A673 (cell line): ENCODE measurements at regions not wholly inside any gene's neighbourhood (a gene's known extent, or its start where the extent isn't known, plus 50 kb on each side); places are given as distances from the start of the nearest gene placed in this dataset.

Experiments
- BruUV-seq: library from RNA; stranded (reverse); fragments of 400-500 nt; replicated peaks from 2 replicates; lab custom pipeline; 2021; lab: Mats Ljungman, UMichigan
- CTCF ChIA-PET: fragments of 300-600 bp; sonication (Branson Sonifier 250); formaldehyde crosslinking; loops from one replicate; lab custom pipeline; 2022; ENCODE audit warnings: antibody characterized with exemption; lab: Charles Lee
- POLR2A ChIA-PET: fragments of 300-600 bp; sonication (Branson Sonifier 250); formaldehyde crosslinking; loops from one replicate; lab custom pipeline; 2022; ENCODE audit warnings: antibody characterized with exemption; ENCODE audit not compliant: low non-redundant PET; lab: Charles Lee
- DNase-seq: peaks from one replicate; pipeline ENCODE4 v3.0.0-alpha.2; 2015; ENCODE audit warnings: low spot score
- H3K27ac ChIP-seq: fragments of 200-600 bp; sonication (generic); 2 replicates; pipeline ENCODE4 v1.5.1; 2016; ENCODE audit warnings: mixed run types, low read depth, mild to moderate bottlenecking, mixed read lengths, antibody characterized with exemption, low read length; ENCODE audit not compliant: poor library complexity, severe bottlenecking
- H3K27me3 ChIP-seq: fragments of 200-600 bp; sonication (generic); replicated peaks from 2 replicates; pipeline ENCODE4 v1.6.1; 2017; ENCODE audit warnings: mixed run types, low read depth, mild to moderate bottlenecking, mixed read lengths, antibody characterized with exemption, low read length; ENCODE audit not compliant: insufficient read depth, poor library complexity
- H3K36me3 ChIP-seq: fragments of 200-600 bp; sonication (generic); 2 replicates; pipeline ENCODE4 v1.6.1; 2016; ENCODE audit warnings: mixed run types, mild to moderate bottlenecking, mixed read lengths, antibody characterized with exemption, low read length; ENCODE audit not compliant: insufficient read depth, poor library complexity, severe bottlenecking
- H3K4me1 ChIP-seq: fragments of 200-600 bp; sonication (generic); 2 replicates; pipeline ENCODE4 v1.6.1; 2017; ENCODE audit warnings: mixed run types, mild to moderate bottlenecking, mixed read lengths, antibody characterized with exemption, low read length; ENCODE audit not compliant: insufficient read depth, poor library complexity, severe bottlenecking
- H3K4me3 ChIP-seq: fragments of 200-600 bp; sonication (generic); 2 replicates; pipeline ENCODE4 v1.5.1; 2016; ENCODE audit warnings: low read depth, mixed run types, mild to moderate bottlenecking, mixed read lengths, low read length; ENCODE audit not compliant: poor library complexity, severe bottlenecking
- H3K9me3 ChIP-seq: fragments of 200-600 bp; sonication (generic); 2 replicates; pipeline ENCODE4 v1.6.1; 2016; ENCODE audit warnings: mixed run types, low read depth, mild to moderate bottlenecking, mixed read lengths, antibody characterized with exemption, low read length; ENCODE audit not compliant: poor library complexity, severe bottlenecking
- EZH2 ChIP-seq: fragments of 200-600 bp; sonication (generic); IDR thresholded peaks from 2 replicates; pipeline ENCODE4 v1.6.1; 2017; ENCODE audit warnings: borderline replicate concordance, low read depth, mild to moderate bottlenecking, mixed read lengths, antibody characterized with exemption, low read length; ENCODE audit not compliant: poor library complexity, severe bottlenecking
- intact Hi-C: fragments of 100-400 bp; cut with micrococcal nuclease; formaldehyde crosslinking; loops from one replicate; pipeline ENCODE4 v1.10.0; 2022; ENCODE audit not compliant: unreplicated experiment
- TF ChIP-seq, protein P1 (sequence below): fragments of 300-800, 200-600 bp; sonication (generic); conservative IDR thresholded peaks from 2 replicates; pipeline ENCODE4 v1.5.1; 2017; ENCODE audit warnings: low read depth, mild to moderate bottlenecking, antibody characterized with exemption, low read length, moderate library complexity, mixed read lengths

GRCh38 chr9:115263371-115264075, 145.6 kb upstream of the TNC start:
- Histone ChIP-seq H3K27ac (no peak overlapping the region), H3K4me3 (no peak overlapping the region), H3K27me3 (no peaks in the 10 kb centered on the region), H3K36me3 (no peaks in the 10 kb centered on the region), H3K4me1 (peaks cover 13% of the 10 kb centered on the region), H3K9me3 (no peaks in the 10 kb centered on the region)
- no peak for DNase-seq
- no TSS peak for BruUV-seq
- TF ChIP-seq, protein P1, sequence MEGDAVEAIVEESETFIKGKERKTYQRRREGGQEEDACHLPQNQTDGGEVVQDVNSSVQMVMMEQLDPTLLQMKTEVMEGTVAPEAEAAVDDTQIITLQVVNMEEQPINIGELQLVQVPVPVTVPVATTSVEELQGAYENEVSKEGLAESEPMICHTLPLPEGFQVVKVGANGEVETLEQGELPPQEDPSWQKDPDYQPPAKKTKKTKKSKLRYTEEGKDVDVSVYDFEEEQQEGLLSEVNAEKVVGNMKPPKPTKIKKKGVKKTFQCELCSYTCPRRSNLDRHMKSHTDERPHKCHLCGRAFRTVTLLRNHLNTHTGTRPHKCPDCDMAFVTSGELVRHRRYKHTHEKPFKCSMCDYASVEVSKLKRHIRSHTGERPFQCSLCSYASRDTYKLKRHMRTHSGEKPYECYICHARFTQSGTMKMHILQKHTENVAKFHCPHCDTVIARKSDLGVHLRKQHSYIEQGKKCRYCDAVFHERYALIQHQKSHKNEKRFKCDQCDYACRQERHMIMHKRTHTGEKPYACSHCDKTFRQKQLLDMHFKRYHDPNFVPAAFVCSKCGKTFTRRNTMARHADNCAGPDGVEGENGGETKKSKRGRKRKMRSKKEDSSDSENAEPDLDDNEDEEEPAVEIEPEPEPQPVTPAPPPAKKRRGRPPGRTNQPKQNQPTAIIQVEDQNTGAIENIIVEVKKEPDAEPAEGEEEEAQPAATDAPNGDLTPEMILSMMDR = no peak
- TF ChIP-seq EZH2 = no peak
- intact Hi-C loops = no loop called here
- POLR2A ChIA-PET = interaction anchor here (0.8 kb wide), 1 partner anchor 554 kb away, joined by 3 read pairs; no protein-coding TSS in a partner anchor
- CTCF ChIA-PET = no interaction called here

- TF ChIP-seq, protein P1 = no peak
- TF ChIP-seq EZH2 = no peak
- no peak overlapping the region for H3K4me3 ChIP-seq
- ChIA-PET CTCF (no interaction called here), POLR2A (no interaction called here)
- no peak for DNase-seq
- no TSS peak for BruUV-seq
- no peaks in the 10 kb centered on the region for H3K36me3 ChIP-seq
- no peaks in the 10 kb centered on the region for H3K27me3 ChIP-seq
- intact Hi-C loops = no loop called here
- H3K27ac ChIP-seq = no peak overlapping the region
- peaks cover 13% of the 10 kb centered on the region for H3K4me1 ChIP-seq
- no peaks in the 10 kb centered on the region for H3K9me3 ChIP-seq
These were observed 146.4 kb upstream of the TNC start for GRCh38 chr9:115264313-115264712.

- Histone ChIP-seq H3K27me3 (no peaks in the 10 kb centered on the region), H3K27ac (no peak overlapping the region), H3K4me3 (no peak overlapping the region), H3K9me3 (no peaks in the 10 kb centered on the region), H3K36me3 (no peaks in the 10 kb centered on the region), H3K4me1 (peaks cover 6% of the 10 kb centered on the region)
- peak; percentile 30 for DNase-seq
- BruUV-seq = no TSS peak
- POLR2A ChIA-PET = no interaction called here
- no peak for TF ChIP-seq EZH2
- TF ChIP-seq, protein P1 = no peak
- CTCF ChIA-PET = no interaction called here
- intact Hi-C loops = no loop called here
These were observed 149.8 kb upstream of the TNC start for GRCh38 chr9:115267790-115268189.
